Right lobe of liver (tissue), 6 donors: ENCODE measurements at regions not wholly inside any gene's neighbourhood (a gene's known extent, or its start where the extent isn't known, plus 50 kb on each side); places are given as distances from the start of the nearest gene placed in this dataset.
A peak's percentile ranks its signal among the peaks of the same experiment; 100 is the strongest.

Source experiments
- ATAC-seq, 4 donors: fragments of 200-7000 bp; cut with Tn5 transposase; one replicate each; pipeline ENCODE4 v1.9.1; 2020; ENCODE audit warnings: mild to moderate bottlenecking in 4 of 4, moderate library complexity in 4 of 4
- DNase-seq, 3 donors: peaks; one replicate each; pipeline ENCODE4 v3.0.0-alpha.2; 2020
- H3K27ac ChIP-seq, 3 donors: fragments of 200-600 bp; one replicate each; pipeline ENCODE4 v1.8.0; 2022
- H3K27me3 ChIP-seq, 2 donors: fragments of 200-600 bp; one replicate each; pipeline ENCODE4 v1.8.0; 2022
- H3K36me3 ChIP-seq, 4 donors: fragments of 200-600 bp; sonication (generic) in 1 of 4; one replicate each; pipeline versions ENCODE4 v1.5.1 to v1.8.0; 2017 to 2022; ENCODE audit warnings: control low read depth in 1 of 4
- H3K4me1 ChIP-seq, 4 donors: fragments of 200-600 bp; sonication (generic) in 1 of 4; one replicate each; pipeline versions ENCODE4 v1.5.1 to v1.8.0; 2017 to 2022; ENCODE audit warnings: control low read depth in 1 of 4
- H3K4me3 ChIP-seq, 3 donors: fragments of 200-600 bp; one replicate each; pipeline ENCODE4 v1.8.0; 2022
- H3K9me3 ChIP-seq, 4 donors: fragments of 200-600 bp; sonication (generic) in 1 of 4; one replicate each; pipeline versions ENCODE4 v1.5.1 to v1.8.0; 2017 to 2022; ENCODE audit warnings: control low read depth in 1 of 4
- CTCF ChIP-seq, 4 donors: fragments of 200-600 bp in 3 of 4; fragments of 450-650 bp in 1 of 4; IDR thresholded peaks; one replicate each; pipeline versions ENCODE4 v1.5.1 to v1.8.0; 2016 to 2022; ENCODE audit warnings: antibody characterized with exemption in 4 of 4, mild to moderate bottlenecking in 2 of 4
- POLR2A ChIP-seq: fragments of 450-650 bp; IDR thresholded peaks from one replicate; pipeline ENCODE4 v1.6.1; 2017; ENCODE audit warnings: antibody characterized with exemption, mild to moderate bottlenecking
- WGBS: methylation state at CpG from one replicate; pipeline ENCODE4 v1.1.6; 2018; ENCODE audit warnings: low coverage, low lambda C conversion rate; ENCODE audit not compliant: insufficient coverage; ENCODE audit errors: missing lambda C conversion rate; 5-methylcytosine and 5-hydroxymethylcytosine counted together
- intact Hi-C, 2 donors: fragments of 100-400 bp; cut with DNase I; formaldehyde crosslinking; loops; one replicate each; pipeline versions ENCODE4 v1.11.2 to v1.14.1; 2022
- donor health status: DM: no; HTN: yes; CAD: no.
- donor health status: DM: no; HTN: no; CAD: no.
- donor health status: DM: no; HTN: no; CAD: no.
- donor health status: DM: no; HTN: yes; CAD: no.
- donor health status: DM: no; HTN: yes; CAD: no.

GRCh38 chr9:119092125-119092524, 277.1 kb downstream of the BRINP1 start:
- TF ChIP-seq CTCF (IDR thresholded peaks at IDR 0.05) (no peak), POLR2A (no peak)

DNA sequence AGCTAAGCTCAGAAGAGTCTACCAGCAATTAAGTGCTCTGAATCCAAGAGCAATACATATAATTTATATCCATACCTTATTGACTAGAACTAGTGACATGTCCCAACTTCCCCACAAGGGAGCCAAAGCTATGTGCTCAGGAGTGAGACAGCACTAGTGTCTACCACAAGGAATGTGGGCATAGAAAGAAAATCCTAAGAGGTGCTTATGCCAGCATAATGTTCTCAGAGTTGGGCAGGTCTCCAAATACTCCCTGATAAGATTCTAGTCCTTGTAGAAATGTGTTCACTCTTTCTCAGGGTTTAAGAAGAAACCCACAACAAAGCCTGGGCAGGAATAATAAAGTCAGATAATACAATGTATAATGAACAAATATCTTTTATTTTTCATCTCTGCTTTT, 275.1 kb downstream of the BRINP1 start:
- no peak for ATAC-seq

More at GRCh38 chr9:119092125-119092524, 277.1 kb downstream of the BRINP1 start:
- ATAC-seq (peak in 2 of 4 donors; percentile 80 to 86), DNase-seq (no peak)
- Histone ChIP-seq H3K4me3 (no peak overlapping the region), H3K4me1 (no peaks in the 10 kb centered on the region), H3K27ac (no peak overlapping the region), H3K36me3 (no peaks in the 10 kb centered on the region), H3K27me3 (no peaks in the 10 kb centered on the region), H3K9me3 (no peaks in the 10 kb centered on the region)
- intact Hi-C loops, result no loop called here
- 50% methylated on average over 5 of the region's 5 CpGs for WGBS

GRCh38 chr9:119095072-119095471, 274.2 kb downstream of the BRINP1 start:
- H3K36me3 ChIP-seq, result no peaks in the 10 kb centered on the region
- TF ChIP-seq CTCF (IDR thresholded peaks at IDR 0.05) (no peak), POLR2A (no peak)
- no peak for ATAC-seq
- DNase-seq, result no peak
- H3K4me1 ChIP-seq, result no peaks in the 10 kb centered on the region
- no peaks in the 10 kb centered on the region for H3K27me3 ChIP-seq
- H3K9me3 ChIP-seq, result no peaks in the 10 kb centered on the region
- WGBS, result 59% methylated on average over 3 of the region's 3 CpGs
- intact Hi-C loops, result no loop called here
- H3K27ac ChIP-seq, result no peak overlapping the region
- H3K4me3 ChIP-seq, result no peak overlapping the region

More for the DNA sequence above, 275.1 kb downstream of the BRINP1 start:
- H3K4me3 ChIP-seq, result no peak overlapping the region
- H3K27me3 ChIP-seq, result no peaks in the 10 kb centered on the region
- no peaks in the 10 kb centered on the region for H3K4me1 ChIP-seq
- H3K9me3 ChIP-seq, result no peaks in the 10 kb centered on the region
- intact Hi-C loops, result no loop called here
- no peak for DNase-seq
- no peak for TF ChIP-seq POLR2A
- TF ChIP-seq CTCF (IDR thresholded peaks at IDR 0.05), result no peak
- H3K36me3 ChIP-seq, result no peaks in the 10 kb centered on the region
- no peak overlapping the region for H3K27ac ChIP-seq

- H3K27ac ChIP-seq, result no peak overlapping the region
- H3K4me3 ChIP-seq, result no peak overlapping the region
- 18% methylated on average over 4 of the region's 4 CpGs for WGBS
- no peaks in the 10 kb centered on the region for H3K27me3 ChIP-seq
- no peaks in the 10 kb centered on the region for H3K4me1 ChIP-seq
- DNase-seq (no peak), ATAC-seq (no peak)
- no peak for TF ChIP-seq CTCF (IDR thresholded peaks at IDR 0.05)
- no peak for TF ChIP-seq POLR2A
- no peaks in the 10 kb centered on the region for H3K36me3 ChIP-seq
- intact Hi-C loops, result no loop called here
- no peaks in the 10 kb centered on the region for H3K9me3 ChIP-seq
Observed at GRCh38 chr9:119101048-119101447, 268.2 kb downstream of the BRINP1 start.

DNA sequence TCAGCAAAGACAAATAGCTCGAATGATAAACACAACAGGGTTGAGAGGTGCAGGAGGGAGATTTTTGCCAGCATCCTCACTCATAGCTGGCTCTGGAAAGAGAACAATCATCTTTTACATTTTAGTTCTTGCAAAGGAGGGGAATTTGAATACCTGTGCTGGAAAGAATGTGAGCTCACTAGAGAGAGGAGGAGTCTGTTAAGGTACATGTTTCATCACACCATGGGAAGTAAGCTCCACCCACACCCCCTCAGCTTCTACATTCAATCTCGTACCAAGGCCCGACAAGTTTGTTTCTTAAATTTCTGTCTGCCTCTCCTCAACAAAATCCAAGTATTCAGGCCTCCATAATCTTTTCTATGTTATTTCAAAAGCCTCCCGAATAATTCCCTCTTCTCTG, 254.6 kb downstream of the BRINP1 start:
- no peaks in the 10 kb centered on the region for H3K36me3 ChIP-seq
- H3K27ac ChIP-seq, result no peak overlapping the region
- ATAC-seq (no peak), DNase-seq (no peak)
- no peak for TF ChIP-seq POLR2A
- no peak for TF ChIP-seq CTCF (IDR thresholded peaks at IDR 0.05)
- no peaks in the 10 kb centered on the region for H3K4me1 ChIP-seq
- H3K27me3 ChIP-seq, result no peaks in the 10 kb centered on the region
- intact Hi-C loops, result no loop called here
- H3K4me3 ChIP-seq, result no peak overlapping the region
- H3K9me3 ChIP-seq, result no peaks in the 10 kb centered on the region
- 53% methylated on average over 4 of the region's 4 CpGs for WGBS
